ENCODE measurements at regions not wholly inside any gene's neighbourhood (a gene's known extent, or its start where the extent isn't known, plus 50 kb on each side); places are given as distances from the start of the nearest gene placed in this dataset.

GRCh38 chr13:47588676-47589075 is 412.4 kb downstream of the SUCLA2 start:
- Histone ChIP-seq H3F3A (ENCODE audit: insufficient read depth) (no peaks in the 10 kb centered on the region), H3K4me3 (ENCODE audit: insufficient read depth, low read length, poor library complexity, severe bottlenecking) (no peak overlapping the region), H3K9me3 (ENCODE audit: insufficient read depth, low read length) (no peaks in the 10 kb centered on the region), H3K27me3 (ENCODE audit: low read length) (no peaks in the 10 kb centered on the region), H2AFZ (ENCODE audit: low read depth, low read length, severe bottlenecking) (no peak overlapping the region), H3K9ac (ENCODE audit: low read length) (no peak overlapping the region), H3K27ac (ENCODE audit: low read depth, low read length) (no peak overlapping the region), H3K36me3 (ENCODE audit: low read length) (no peaks in the 10 kb centered on the region), H4K20me1 (ENCODE audit: low read depth, low read length) (no peaks in the 10 kb centered on the region), H3K79me2 (ENCODE audit: insufficient read depth, low read length) (no peaks in the 10 kb centered on the region), H3K4me2 (ENCODE audit: low read depth, low read length, poor library complexity, severe bottlenecking) (no peak overlapping the region), H3K9me2 (replicated peaks; ENCODE audit: insufficient read depth, low read length) (no peaks in the 10 kb centered on the region)
- TF ChIP-seq EZH2phosphoT487 (conservative IDR thresholded peaks at IDR 0.05; ENCODE audit: low read length) (no peak), CTCF (IDR thresholded peaks at IDR 0.05; ENCODE audit: insufficient read depth, low read length, poor library complexity, severe bottlenecking) (peak; percentile 19)

DNA sequence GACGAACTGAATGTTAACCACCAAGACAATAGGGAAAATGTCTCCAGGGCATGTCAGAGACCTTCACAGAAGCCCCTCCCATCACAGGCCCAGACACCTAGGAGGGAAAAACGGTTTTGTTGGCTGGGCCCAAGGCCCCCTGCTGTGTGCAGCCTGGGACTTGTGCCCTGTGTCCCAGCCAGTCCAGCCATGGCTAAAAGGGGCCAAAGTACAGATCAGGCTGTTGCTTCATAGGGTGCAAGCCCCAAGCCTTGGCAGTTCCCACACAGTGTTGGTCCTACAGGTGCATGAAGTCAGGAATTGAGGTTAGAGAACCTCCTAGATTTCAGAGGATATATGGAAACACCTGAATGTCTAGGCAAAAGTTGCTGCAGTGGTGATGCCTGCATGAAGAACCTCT is 428.7 kb downstream of the SUCLA2 start:
- 0 out of 2 replicates have a peak, but pooled peaks cover 13% of the 10 kb centered on the region for H3K9me3 ChIP-seq (ENCODE audit: insufficient read depth, low read length)
- no peaks in the 10 kb centered on the region for H3K9me2 ChIP-seq (replicated peaks; ENCODE audit: insufficient read depth, low read length)
- H3K9ac ChIP-seq (ENCODE audit: low read length) = no peak overlapping the region
- TF ChIP-seq CTCF (IDR thresholded peaks at IDR 0.05; ENCODE audit: insufficient read depth, low read length, poor library complexity, severe bottlenecking) = no peak
- TF ChIP-seq EZH2phosphoT487 (conservative IDR thresholded peaks at IDR 0.05; ENCODE audit: low read length) = no peak
- H3K36me3 ChIP-seq (ENCODE audit: low read length) = no peaks in the 10 kb centered on the region
- no peaks in the 10 kb centered on the region for H3K27me3 ChIP-seq (ENCODE audit: low read length)
- H2AFZ ChIP-seq (ENCODE audit: low read depth, low read length, severe bottlenecking) = no peak overlapping the region
- H3K4me3 ChIP-seq (ENCODE audit: insufficient read depth, low read length, poor library complexity, severe bottlenecking) = no peak overlapping the region
- H3K27ac ChIP-seq (ENCODE audit: low read depth, low read length) = no peak overlapping the region
- H4K20me1 ChIP-seq (ENCODE audit: low read depth, low read length) = no peaks in the 10 kb centered on the region
- no peaks in the 10 kb centered on the region for H3F3A ChIP-seq (ENCODE audit: insufficient read depth)
- H3K4me2 ChIP-seq (ENCODE audit: low read depth, low read length, poor library complexity, severe bottlenecking) = no peak overlapping the region
- no peaks in the 10 kb centered on the region for H3K79me2 ChIP-seq (ENCODE audit: insufficient read depth, low read length)

DNA sequence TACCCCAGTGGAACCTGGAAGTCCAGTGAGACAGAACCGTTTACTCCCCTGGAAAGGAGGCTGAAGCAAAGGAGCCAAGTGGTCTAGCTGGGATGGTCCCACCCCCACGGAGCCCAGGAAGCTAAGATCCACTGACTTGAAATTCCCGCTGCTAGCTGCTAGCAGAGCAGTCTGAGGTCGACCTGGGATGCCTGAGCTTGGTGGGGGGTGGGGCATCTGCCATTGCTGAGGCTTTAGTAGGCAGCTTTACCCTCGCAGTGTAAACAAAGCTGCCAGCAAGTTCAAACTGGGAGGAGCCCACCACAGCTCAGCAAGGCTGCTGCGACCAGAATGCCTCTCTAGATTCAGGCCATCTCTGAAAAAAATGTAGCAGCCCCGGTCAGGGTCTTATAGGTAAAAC is 437.0 kb downstream of the SUCLA2 start:
- no peak overlapping the region for H3K9ac ChIP-seq (ENCODE audit: low read length)
- H3K4me2 ChIP-seq (ENCODE audit: low read depth, low read length, poor library complexity, severe bottlenecking) = no peak overlapping the region

More for the DNA sequence above, 437.0 kb downstream of the SUCLA2 start:
- Histone ChIP-seq H3F3A (ENCODE audit: insufficient read depth) (no peaks in the 10 kb centered on the region), H4K20me1 (ENCODE audit: low read depth, low read length) (no peaks in the 10 kb centered on the region), H3K27me3 (ENCODE audit: low read length) (no peaks in the 10 kb centered on the region), H2AFZ (ENCODE audit: low read depth, low read length, severe bottlenecking) (no peak overlapping the region), H3K9me2 (replicated peaks; ENCODE audit: insufficient read depth, low read length) (no peaks in the 10 kb centered on the region), H3K9me3 (ENCODE audit: insufficient read depth, low read length) (no peaks in the 10 kb centered on the region), H3K36me3 (ENCODE audit: low read length) (no peaks in the 10 kb centered on the region), H3K27ac (ENCODE audit: low read depth, low read length) (no peak overlapping the region), H3K4me3 (ENCODE audit: insufficient read depth, low read length, poor library complexity, severe bottlenecking) (no peak overlapping the region), H3K79me2 (ENCODE audit: insufficient read depth, low read length) (no peaks in the 10 kb centered on the region)
- TF ChIP-seq CTCF (IDR thresholded peaks at IDR 0.05; ENCODE audit: insufficient read depth, low read length, poor library complexity, severe bottlenecking) (no peak), EZH2phosphoT487 (conservative IDR thresholded peaks at IDR 0.05; ENCODE audit: low read length) (no peak)
